CD4-positive, alpha-beta memory T cell (primary cell): ENCODE measurements at regions not wholly inside any gene's neighbourhood (a gene's known extent, or its start where the extent isn't known, plus 50 kb on each side); places are given as distances from the start of the nearest gene placed in this dataset.
"Not testable (repeated sequence)": the region's sequence is repeated elsewhere in the genome, so short reads cannot be mapped to it uniquely, and the experiment has no call there.

Experiments used
- CTCF ChIA-PET: fragments of 350-600 bp; sonication (Branson Sonifier 250); formaldehyde crosslinking; loops from one replicate; lab custom pipeline; 2021; ENCODE audit warnings: inconsistent platforms; ENCODE audit not compliant: partially characterized antibody; lab: Charles Lee
- POLR2A ChIA-PET: fragments of 350-600 bp; sonication (Branson Sonifier 250); formaldehyde crosslinking; loops from one replicate; lab custom pipeline; 2021; ENCODE audit not compliant: partially characterized antibody; lab: Charles Lee
- DNase-seq, 5 donors: peaks; one replicate each; pipeline versions ENCODE4 v3.0.0 to v3.0.0-alpha.2; 2020 to 2022; ENCODE audit warnings: mixed read lengths in 1 of 5
- H3K27ac ChIP-seq: one replicate; pipeline ENCODE4 v1.7.0; 2013; ENCODE audit warnings: low read depth, low read length
- H3K27me3 ChIP-seq: 2 replicates; pipeline ENCODE4 v1.7.0; 2013; ENCODE audit warnings: mild to moderate bottlenecking, low read length, moderate library complexity; ENCODE audit not compliant: insufficient read depth
- H3K36me3 ChIP-seq: 2 replicates; pipeline ENCODE4 v1.7.0; 2013; ENCODE audit warnings: mild to moderate bottlenecking, low read length, moderate library complexity; ENCODE audit not compliant: insufficient read depth
- H3K4me1 ChIP-seq: 2 replicates; pipeline ENCODE4 v1.7.0; 2013; ENCODE audit warnings: mild to moderate bottlenecking, low read length, moderate library complexity; ENCODE audit not compliant: insufficient read depth
- H3K4me3 ChIP-seq, 2 donors: one replicate each; pipeline ENCODE4 v1.7.0; 2013; ENCODE audit warnings: low read length in 2 of 2, mild to moderate bottlenecking in 1 of 2
- H3K9me3 ChIP-seq, 2 donors: one replicate each; pipeline ENCODE4 v1.7.0; 2013; ENCODE audit warnings: low read length in 2 of 2, control low read depth in 1 of 2; ENCODE audit not compliant: control insufficient read depth in 1 of 2
- H3K27ac Mint-ChIP-seq, 7 donors: one replicate each; pipeline ENCODE4 v1.8.0; 2020 to 2021; ENCODE audit warnings: mixed read lengths in 7 of 7, mild to moderate bottlenecking in 6 of 7, inconsistent platforms in 3 of 7, moderate library complexity in 3 of 7
- H3K27me3 Mint-ChIP-seq, 2 donors: one replicate each; pipeline ENCODE4 v1.8.0; 2020 to 2021; ENCODE audit warnings: mixed read lengths in 2 of 2
- H3K36me3 Mint-ChIP-seq, 2 donors: one replicate each; pipeline ENCODE4 v1.8.0; 2020 to 2021; ENCODE audit warnings: mixed read lengths in 2 of 2, inconsistent platforms in 1 of 2, mild to moderate bottlenecking in 1 of 2
- H3K4me1 Mint-ChIP-seq, 4 donors: one replicate each; pipeline ENCODE4 v1.8.0; 2020 to 2021; ENCODE audit warnings: mixed read lengths in 4 of 4, mild to moderate bottlenecking in 1 of 4
- H3K4me3 Mint-ChIP-seq, 8 donors: one replicate each; pipeline ENCODE4 v1.8.0; 2020 to 2021; ENCODE audit warnings: mixed read lengths in 8 of 8, mild to moderate bottlenecking in 7 of 8, moderate library complexity in 6 of 8, inconsistent platforms in 3 of 8
- H3K9me3 Mint-ChIP-seq, 8 donors: one replicate each; pipeline ENCODE4 v1.8.0; 2020 to 2021; ENCODE audit warnings: mixed read lengths in 8 of 8, mild to moderate bottlenecking in 5 of 8, inconsistent platforms in 3 of 8, moderate library complexity in 1 of 8
- intact Hi-C: fragments of 100-400 bp; cut with micrococcal nuclease; formaldehyde crosslinking; loops from one replicate; pipeline ENCODE4 v1.15.1; 2023

- no peak overlapping the region for H3K27ac ChIP-seq
- no peak for DNase-seq
- no peak overlapping the region for H3K27ac Mint-ChIP-seq
- no peaks in the 10 kb centered on the region for H3K36me3 Mint-ChIP-seq
- peaks cover 0 to 2% (median 0%) of the 10 kb centered on the region in 8 donors for H3K9me3 Mint-ChIP-seq
- H3K4me1 Mint-ChIP-seq: no peaks in the 10 kb centered on the region
- ChIA-PET POLR2A (no interaction called here), CTCF (no interaction called here)
- no peaks in the 10 kb centered on the region for H3K36me3 ChIP-seq
- no peaks in the 10 kb centered on the region for H3K4me1 ChIP-seq
- H3K27me3 Mint-ChIP-seq: no peaks in the 10 kb centered on the region
- H3K4me3 Mint-ChIP-seq: no peak overlapping the region
- no peaks in the 10 kb centered on the region for H3K9me3 ChIP-seq
- no peaks in the 10 kb centered on the region for H3K27me3 ChIP-seq
- intact Hi-C loops: no loop called here
- no peak overlapping the region for H3K4me3 ChIP-seq
These were observed 301.0 kb downstream of the PAPSS1 start for GRCh38 chr4:107419052-107419451.

GRCh38 chr4:107415490-107415889 lies 304.5 kb downstream of the PAPSS1 start:
- H3K4me1 Mint-ChIP-seq: not testable (repeated sequence)

GRCh38 chr4:107409872-107410271 lies 310.2 kb downstream of the PAPSS1 start:
- H3K36me3 Mint-ChIP-seq, H3K4me3 Mint-ChIP-seq, H3K27ac ChIP-seq, H3K36me3 ChIP-seq, H3K27me3 Mint-ChIP-seq, intact Hi-C loops, H3K27ac Mint-ChIP-seq, H3K9me3 ChIP-seq, H3K4me3 ChIP-seq, DNase-seq, H3K27me3 ChIP-seq, H3K4me1 ChIP-seq, POLR2A ChIA-PET, H3K4me1 Mint-ChIP-seq, CTCF ChIA-PET: not testable (repeated sequence)
- H3K9me3 Mint-ChIP-seq: peaks cover 2 to 13% (median 8%) of the 10 kb centered on the region in 8 donors

More at GRCh38 chr4:107415490-107415889, 304.5 kb downstream of the PAPSS1 start:
- H3K36me3 ChIP-seq, CTCF ChIA-PET, H3K4me1 ChIP-seq, H3K36me3 Mint-ChIP-seq, H3K4me3 Mint-ChIP-seq, H3K4me3 ChIP-seq, H3K9me3 ChIP-seq, DNase-seq, H3K27me3 Mint-ChIP-seq, intact Hi-C loops, H3K27ac Mint-ChIP-seq, POLR2A ChIA-PET, H3K27ac ChIP-seq, H3K27me3 ChIP-seq: not testable (repeated sequence)
- peaks cover 0 to 13% (median 8%) of the 10 kb centered on the region in 8 donors for H3K9me3 Mint-ChIP-seq

- Mint-ChIP-seq H3K4me3 (no peak overlapping the region), H3K36me3 (no peaks in the 10 kb centered on the region), H3K27ac (no peak overlapping the region), H3K9me3 (peaks cover 2 to 13% (median 8%) of the 10 kb centered on the region in 8 donors), H3K27me3 (peaks cover 1% of the 10 kb centered on the region in 2 donors), H3K4me1 (no peaks in the 10 kb centered on the region)
- no peak for DNase-seq
- CTCF ChIA-PET: no interaction called here
- POLR2A ChIA-PET: no interaction called here
- no peaks in the 10 kb centered on the region for H3K36me3 ChIP-seq
- H3K4me3 ChIP-seq: no peak overlapping the region
- no peaks in the 10 kb centered on the region for H3K9me3 ChIP-seq
- H3K27ac ChIP-seq: no peak overlapping the region
- no peaks in the 10 kb centered on the region for H3K4me1 ChIP-seq
- intact Hi-C loops: no loop called here
- no peaks in the 10 kb centered on the region for H3K27me3 ChIP-seq
These were observed 311.1 kb downstream of the PAPSS1 start for GRCh38 chr4:107408968-107409367.

GRCh38 chr4:107404591-107405300 lies 315.3 kb downstream of the PAPSS1 start:
- no peaks in the 10 kb centered on the region for H3K4me1 ChIP-seq
- Mint-ChIP-seq H3K36me3 (no peaks in the 10 kb centered on the region), H3K4me3 (no peak overlapping the region), H3K9me3 (peaks cover 0 to 4% (median 0%) of the 10 kb centered on the region in 8 donors), H3K27ac (no peak overlapping the region), H3K4me1 (no peaks in the 10 kb centered on the region), H3K27me3 (no peaks in the 10 kb centered on the region)
- H3K27ac ChIP-seq: no peak overlapping the region
- no peak for DNase-seq
- no peaks in the 10 kb centered on the region for H3K36me3 ChIP-seq
- H3K4me3 ChIP-seq: no peak overlapping the region
- H3K27me3 ChIP-seq: no peaks in the 10 kb centered on the region
- intact Hi-C loops: no loop called here
- H3K9me3 ChIP-seq: no peaks in the 10 kb centered on the region
- POLR2A ChIA-PET: no interaction called here
- CTCF ChIA-PET: no interaction called here

GRCh38 chr4:107402291-107402690 lies 317.7 kb downstream of the PAPSS1 start:
- Mint-ChIP-seq H3K4me3 (no peak overlapping the region), H3K4me1 (no peaks in the 10 kb centered on the region), H3K36me3 (no peaks in the 10 kb centered on the region), H3K27me3 (peaks cover 0 to 3% of the 10 kb centered on the region in 2 donors), H3K9me3 (peaks cover 0 to 6% (median 0%) of the 10 kb centered on the region in 8 donors), H3K27ac (no peak overlapping the region)
- ChIA-PET POLR2A (no interaction called here), CTCF (no interaction called here)
- Histone ChIP-seq H3K36me3 (no peaks in the 10 kb centered on the region), H3K9me3 (no peaks in the 10 kb centered on the region), H3K27ac (no peak overlapping the region), H3K4me1 (no peaks in the 10 kb centered on the region), H3K27me3 (no peaks in the 10 kb centered on the region), H3K4me3 (no peak overlapping the region)
- DNase-seq: no peak
- intact Hi-C loops: no loop called here

GRCh38 chr4:107392951-107393350 lies 327.1 kb downstream of the PAPSS1 start:
- Mint-ChIP-seq H3K36me3 (no peaks in the 10 kb centered on the region), H3K27ac (no peak overlapping the region), H3K4me1 (no peaks in the 10 kb centered on the region), H3K4me3 (no peak overlapping the region), H3K9me3 (peaks cover 0 to 7% (median 0%) of the 10 kb centered on the region in 8 donors), H3K27me3 (peaks cover 0 to 2% of the 10 kb centered on the region in 2 donors)
- CTCF ChIA-PET: no interaction called here
- H3K36me3 ChIP-seq: no peaks in the 10 kb centered on the region
- no peaks in the 10 kb centered on the region for H3K4me1 ChIP-seq
- POLR2A ChIA-PET: no interaction called here
- no peaks in the 10 kb centered on the region for H3K9me3 ChIP-seq
- no peaks in the 10 kb centered on the region for H3K27me3 ChIP-seq
- no peak for DNase-seq
- intact Hi-C loops: no loop called here
- no peak overlapping the region for H3K4me3 ChIP-seq
- no peak overlapping the region for H3K27ac ChIP-seq
